HEK293 (cell line): ENCODE measurements at regions not wholly inside any gene's neighbourhood (a gene's known extent, or its start where the extent isn't known, plus 50 kb on each side); places are given as distances from the start of the nearest gene placed in this dataset.

ENCODE experiments used
- YY1 ChIP-seq: fragments of 450-650 bp; formaldehyde crosslinking; IDR thresholded peaks from 2 replicates; pipeline ENCODE4 v1.5.1; 2018; ENCODE audit warnings: missing biosample characterization, missing genetic modification characterization
- ZFHX2 ChIP-seq: fragments of 450-650 bp; formaldehyde crosslinking; conservative IDR thresholded peaks from 2 replicates; pipeline ENCODE4 v1.5.1; 2016; ENCODE audit warnings: missing biosample characterization, missing genetic modification characterization
- ZFP37 ChIP-seq: fragments of 450-650 bp; formaldehyde crosslinking; IDR thresholded peaks from 2 replicates; pipeline ENCODE4 v1.5.1; 2016; ENCODE audit warnings: missing biosample characterization, missing genetic modification characterization
- ZFP41 ChIP-seq: fragments of 450-650 bp; formaldehyde crosslinking; IDR thresholded peaks from 2 replicates; pipeline ENCODE4 v1.5.1; 2016; ENCODE audit warnings: missing biosample characterization, missing genetic modification characterization, borderline replicate concordance
- ZNF175 ChIP-seq: fragments of 450-650 bp; formaldehyde crosslinking; IDR thresholded peaks from 2 replicates; pipeline ENCODE4 v1.5.1; 2016; ENCODE audit warnings: missing biosample characterization, missing genetic modification characterization
- ZNF266 ChIP-seq: fragments of 450-650 bp; formaldehyde crosslinking; IDR thresholded peaks from 2 replicates; pipeline ENCODE4 v1.5.1; 2016; ENCODE audit warnings: missing biosample characterization, missing genetic modification characterization, low read depth
- ZNF768 ChIP-seq: fragments of 450-650 bp; formaldehyde crosslinking; IDR thresholded peaks from 2 replicates; pipeline ENCODE4 v1.5.1; 2018; ENCODE audit warnings: missing biosample characterization, mild to moderate bottlenecking, missing genetic modification characterization
- TF ChIP-seq, protein P1 (sequence below): fragments of 450-650 bp; formaldehyde crosslinking; IDR thresholded peaks from 2 replicates; pipeline ENCODE4 v1.5.1; 2017; ENCODE audit warnings: missing biosample characterization, missing genetic modification characterization
- TF ChIP-seq, protein P2 (sequence below): fragments of 450-650 bp; formaldehyde crosslinking; IDR thresholded peaks from 2 replicates; pipeline ENCODE4 v1.5.1; 2016; ENCODE audit warnings: missing biosample characterization, missing genetic modification characterization
- TF ChIP-seq, protein P3 (sequence below): fragments of 450-650 bp; formaldehyde crosslinking; IDR thresholded peaks from 2 replicates; pipeline ENCODE4 v1.5.1; 2016; ENCODE audit warnings: missing biosample characterization, missing genetic modification characterization
- TF ChIP-seq, protein P4 (sequence below): fragments of 450-650 bp; formaldehyde crosslinking; IDR thresholded peaks from 2 replicates; pipeline ENCODE4 v1.5.1; 2017; ENCODE audit warnings: missing biosample characterization, missing genetic modification characterization

DNA sequence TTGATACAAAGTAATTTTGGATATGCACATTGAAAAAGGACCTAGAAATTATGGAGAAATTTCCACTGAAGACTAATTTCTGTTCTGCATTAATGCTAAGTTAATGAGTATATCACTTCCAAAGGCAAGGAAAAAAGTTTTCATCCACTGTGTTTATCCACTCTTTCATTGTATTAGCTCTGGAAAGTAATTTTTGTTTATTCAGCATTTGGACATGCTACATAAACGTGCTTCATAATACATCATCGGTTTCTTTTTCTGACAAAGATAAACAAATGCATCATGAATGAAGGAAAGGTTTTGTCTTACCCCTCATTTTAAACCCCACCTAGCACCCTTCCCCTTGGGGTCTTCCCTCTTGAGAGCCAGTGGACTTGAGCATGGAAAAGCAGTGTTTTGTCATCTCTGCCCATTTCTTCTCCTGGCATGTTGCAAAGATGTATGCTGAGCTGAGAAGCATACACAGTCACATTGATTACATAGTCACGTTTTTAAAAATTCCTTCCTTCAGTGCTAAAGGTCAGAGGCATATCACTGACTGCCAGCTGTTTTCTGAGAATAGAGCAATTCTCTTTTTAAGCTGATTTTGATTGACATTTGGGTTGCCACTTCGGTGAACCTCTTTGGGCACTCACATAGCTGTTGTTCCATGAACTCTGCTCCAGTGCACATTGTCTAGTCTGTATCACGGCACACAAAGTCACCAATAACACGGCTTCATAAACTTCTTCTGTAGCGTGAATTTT, 65.9 kb upstream of the C7orf33 start:
- TF ChIP-seq ZFP41 (tag by site-specific recombination) (no peak), ZNF266 (tag by site-specific recombination) (no peak), ZNF768 (tag by site-specific recombination) (no peak), YY1 (tag by site-specific recombination) (no peak), ZNF175 (tag by site-specific recombination) (no peak), ZFP37 (tag by site-specific recombination) (no peak), ZFHX2 (no peak)
- TF ChIP-seq, protein P1, sequence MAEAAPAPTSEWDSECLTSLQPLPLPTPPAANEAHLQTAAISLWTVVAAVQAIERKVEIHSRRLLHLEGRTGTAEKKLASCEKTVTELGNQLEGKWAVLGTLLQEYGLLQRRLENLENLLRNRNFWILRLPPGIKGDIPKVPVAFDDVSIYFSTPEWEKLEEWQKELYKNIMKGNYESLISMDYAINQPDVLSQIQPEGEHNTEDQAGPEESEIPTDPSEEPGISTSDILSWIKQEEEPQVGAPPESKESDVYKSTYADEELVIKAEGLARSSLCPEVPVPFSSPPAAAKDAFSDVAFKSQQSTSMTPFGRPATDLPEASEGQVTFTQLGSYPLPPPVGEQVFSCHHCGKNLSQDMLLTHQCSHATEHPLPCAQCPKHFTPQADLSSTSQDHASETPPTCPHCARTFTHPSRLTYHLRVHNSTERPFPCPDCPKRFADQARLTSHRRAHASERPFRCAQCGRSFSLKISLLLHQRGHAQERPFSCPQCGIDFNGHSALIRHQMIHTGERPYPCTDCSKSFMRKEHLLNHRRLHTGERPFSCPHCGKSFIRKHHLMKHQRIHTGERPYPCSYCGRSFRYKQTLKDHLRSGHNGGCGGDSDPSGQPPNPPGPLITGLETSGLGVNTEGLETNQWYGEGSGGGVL: no peak
- TF ChIP-seq, protein P2, sequence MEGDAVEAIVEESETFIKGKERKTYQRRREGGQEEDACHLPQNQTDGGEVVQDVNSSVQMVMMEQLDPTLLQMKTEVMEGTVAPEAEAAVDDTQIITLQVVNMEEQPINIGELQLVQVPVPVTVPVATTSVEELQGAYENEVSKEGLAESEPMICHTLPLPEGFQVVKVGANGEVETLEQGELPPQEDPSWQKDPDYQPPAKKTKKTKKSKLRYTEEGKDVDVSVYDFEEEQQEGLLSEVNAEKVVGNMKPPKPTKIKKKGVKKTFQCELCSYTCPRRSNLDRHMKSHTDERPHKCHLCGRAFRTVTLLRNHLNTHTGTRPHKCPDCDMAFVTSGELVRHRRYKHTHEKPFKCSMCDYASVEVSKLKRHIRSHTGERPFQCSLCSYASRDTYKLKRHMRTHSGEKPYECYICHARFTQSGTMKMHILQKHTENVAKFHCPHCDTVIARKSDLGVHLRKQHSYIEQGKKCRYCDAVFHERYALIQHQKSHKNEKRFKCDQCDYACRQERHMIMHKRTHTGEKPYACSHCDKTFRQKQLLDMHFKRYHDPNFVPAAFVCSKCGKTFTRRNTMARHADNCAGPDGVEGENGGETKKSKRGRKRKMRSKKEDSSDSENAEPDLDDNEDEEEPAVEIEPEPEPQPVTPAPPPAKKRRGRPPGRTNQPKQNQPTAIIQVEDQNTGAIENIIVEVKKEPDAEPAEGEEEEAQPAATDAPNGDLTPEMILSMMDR (tag by site-specific recombination): no peak
- TF ChIP-seq, protein P3, sequence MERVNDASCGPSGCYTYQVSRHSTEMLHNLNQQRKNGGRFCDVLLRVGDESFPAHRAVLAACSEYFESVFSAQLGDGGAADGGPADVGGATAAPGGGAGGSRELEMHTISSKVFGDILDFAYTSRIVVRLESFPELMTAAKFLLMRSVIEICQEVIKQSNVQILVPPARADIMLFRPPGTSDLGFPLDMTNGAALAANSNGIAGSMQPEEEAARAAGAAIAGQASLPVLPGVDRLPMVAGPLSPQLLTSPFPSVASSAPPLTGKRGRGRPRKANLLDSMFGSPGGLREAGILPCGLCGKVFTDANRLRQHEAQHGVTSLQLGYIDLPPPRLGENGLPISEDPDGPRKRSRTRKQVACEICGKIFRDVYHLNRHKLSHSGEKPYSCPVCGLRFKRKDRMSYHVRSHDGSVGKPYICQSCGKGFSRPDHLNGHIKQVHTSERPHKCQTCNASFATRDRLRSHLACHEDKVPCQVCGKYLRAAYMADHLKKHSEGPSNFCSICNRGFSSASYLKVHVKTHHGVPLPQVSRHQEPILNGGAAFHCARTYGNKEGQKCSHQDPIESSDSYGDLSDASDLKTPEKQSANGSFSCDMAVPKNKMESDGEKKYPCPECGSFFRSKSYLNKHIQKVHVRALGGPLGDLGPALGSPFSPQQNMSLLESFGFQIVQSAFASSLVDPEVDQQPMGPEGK: no peak
- TF ChIP-seq, protein P4, sequence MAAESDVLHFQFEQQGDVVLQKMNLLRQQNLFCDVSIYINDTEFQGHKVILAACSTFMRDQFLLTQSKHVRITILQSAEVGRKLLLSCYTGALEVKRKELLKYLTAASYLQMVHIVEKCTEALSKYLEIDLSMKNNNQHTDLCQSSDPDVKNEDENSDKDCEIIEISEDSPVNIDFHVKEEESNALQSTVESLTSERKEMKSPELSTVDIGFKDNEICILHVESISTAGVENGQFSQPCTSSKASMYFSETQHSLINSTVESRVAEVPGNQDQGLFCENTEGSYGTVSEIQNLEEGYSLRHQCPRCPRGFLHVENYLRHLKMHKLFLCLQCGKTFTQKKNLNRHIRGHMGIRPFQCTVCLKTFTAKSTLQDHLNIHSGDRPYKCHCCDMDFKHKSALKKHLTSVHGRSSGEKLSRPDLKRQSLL (tag by site-specific recombination): no peak
